ENCODE measurements at regions not wholly inside any gene's neighbourhood (a gene's known extent, or its start where the extent isn't known, plus 50 kb on each side); places are given as distances from the start of the nearest gene placed in this dataset.

- H3K9me3 ChIP-seq = no peaks in the 10 kb centered on the region
- 76 to 91% (median 81%) methylated on average over 5 of the region's 5 CpGs for WGBS, 5 donors
- H3K27me3 ChIP-seq (replicated peaks in 1 of 7) = no peaks in the 10 kb centered on the region
- intact Hi-C loops (cut with DNase I; ENCODE audit: low total_unique reads) = no loop called here
- H3K4me1 ChIP-seq = peaks cover 5 to 23% (median 14%) of the 10 kb centered on the region in 6 donors
- TF ChIP-seq, protein P1, sequence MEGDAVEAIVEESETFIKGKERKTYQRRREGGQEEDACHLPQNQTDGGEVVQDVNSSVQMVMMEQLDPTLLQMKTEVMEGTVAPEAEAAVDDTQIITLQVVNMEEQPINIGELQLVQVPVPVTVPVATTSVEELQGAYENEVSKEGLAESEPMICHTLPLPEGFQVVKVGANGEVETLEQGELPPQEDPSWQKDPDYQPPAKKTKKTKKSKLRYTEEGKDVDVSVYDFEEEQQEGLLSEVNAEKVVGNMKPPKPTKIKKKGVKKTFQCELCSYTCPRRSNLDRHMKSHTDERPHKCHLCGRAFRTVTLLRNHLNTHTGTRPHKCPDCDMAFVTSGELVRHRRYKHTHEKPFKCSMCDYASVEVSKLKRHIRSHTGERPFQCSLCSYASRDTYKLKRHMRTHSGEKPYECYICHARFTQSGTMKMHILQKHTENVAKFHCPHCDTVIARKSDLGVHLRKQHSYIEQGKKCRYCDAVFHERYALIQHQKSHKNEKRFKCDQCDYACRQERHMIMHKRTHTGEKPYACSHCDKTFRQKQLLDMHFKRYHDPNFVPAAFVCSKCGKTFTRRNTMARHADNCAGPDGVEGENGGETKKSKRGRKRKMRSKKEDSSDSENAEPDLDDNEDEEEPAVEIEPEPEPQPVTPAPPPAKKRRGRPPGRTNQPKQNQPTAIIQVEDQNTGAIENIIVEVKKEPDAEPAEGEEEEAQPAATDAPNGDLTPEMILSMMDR (IDR thresholded peaks at IDR 0.05 in 8 of 11, conservative IDR thresholded peaks at IDR 0.05 in 3 of 11) = no peak
- TF ChIP-seq POLR2A (IDR thresholded peaks at IDR 0.05) = no peak
- TF ChIP-seq POLR2AphosphoS5 (IDR thresholded peaks at IDR 0.05) = no peak
- no peaks in the 10 kb centered on the region for H3K36me3 ChIP-seq
- no peak for DNase-seq
- H3K4me3 ChIP-seq = no peak overlapping the region
- no peak overlapping the region for H3K27ac ChIP-seq
Observed at GRCh38 chr12:67444542-67444941, 175.4 kb downstream of the CAND1 start.

- 82 to 98% (median 95%) methylated on average over 5 of the region's 5 CpGs for WGBS, 5 donors
- Histone ChIP-seq H3K4me3 (no peak overlapping the region), H3K27ac (no peak overlapping the region), H3K9me3 (no peaks in the 10 kb centered on the region), H3K4me1 (peaks cover 4 to 35% (median 11%) of the 10 kb centered on the region in 6 donors), H3K36me3 (no peaks in the 10 kb centered on the region), H3K27me3 (replicated peaks in 1 of 7) (no peaks in the 10 kb centered on the region)
- intact Hi-C loops (cut with DNase I; ENCODE audit: low total_unique reads) = no loop called here
- no peak for TF ChIP-seq POLR2AphosphoS5 (IDR thresholded peaks at IDR 0.05)
- no peak for TF ChIP-seq POLR2A (IDR thresholded peaks at IDR 0.05)
- no peak for DNase-seq
Observed at GRCh38 chr12:67446716-67447115, 177.6 kb downstream of the CAND1 start.

GRCh38 chr12:67447180-67447579, 178.0 kb downstream of the CAND1 start:
- DNase-seq = no peak
- peaks cover 0 to 35% (median 9%) of the 10 kb centered on the region in 6 donors for H3K4me1 ChIP-seq
- H3K27me3 ChIP-seq (replicated peaks in 1 of 7) = no peaks in the 10 kb centered on the region
- no peak overlapping the region for H3K4me3 ChIP-seq
- H3K27ac ChIP-seq = no peak overlapping the region
- intact Hi-C loops (cut with DNase I; ENCODE audit: low total_unique reads) = no loop called here
- no peaks in the 10 kb centered on the region for H3K36me3 ChIP-seq
- H3K9me3 ChIP-seq = no peaks in the 10 kb centered on the region
- TF ChIP-seq POLR2AphosphoS5 (IDR thresholded peaks at IDR 0.05) (no peak), POLR2A (IDR thresholded peaks at IDR 0.05) (no peak)
- TF ChIP-seq, protein P1 (IDR thresholded peaks at IDR 0.05 in 8 of 11, conservative IDR thresholded peaks at IDR 0.05 in 3 of 11) = no peak

DNA sequence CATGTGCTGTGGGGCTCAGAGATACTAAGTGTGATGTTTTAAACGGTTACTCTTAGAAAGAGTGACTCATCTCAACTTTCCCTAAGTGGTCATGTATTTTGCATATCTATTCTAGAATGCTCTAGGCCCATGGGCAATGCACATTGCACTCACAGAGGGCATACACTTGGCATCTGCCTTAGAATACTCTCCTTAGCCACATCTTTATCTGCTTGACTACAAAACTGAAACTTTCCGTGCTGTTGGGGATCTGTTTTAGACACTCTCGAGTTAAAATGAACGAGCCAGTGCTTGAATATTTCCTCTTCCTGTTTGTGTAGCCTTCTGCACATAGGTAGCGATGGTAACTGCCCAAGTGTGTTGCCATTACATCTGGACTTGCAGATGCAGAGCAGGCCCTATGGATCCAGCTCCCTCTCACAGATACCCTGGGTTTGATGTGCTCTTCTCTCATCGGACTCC, 180.5 kb downstream of the CAND1 start:
- intact Hi-C loops (cut with DNase I; ENCODE audit: low total_unique reads) = no loop called here
- H3K4me1 ChIP-seq = peaks cover 0 to 32% (median 6%) of the 10 kb centered on the region in 6 donors
- TF ChIP-seq POLR2AphosphoS5 (IDR thresholded peaks at IDR 0.05) (no peak), POLR2A (IDR thresholded peaks at IDR 0.05) (no peak)
- TF ChIP-seq, protein P1 (IDR thresholded peaks at IDR 0.05 in 8 of 11, conservative IDR thresholded peaks at IDR 0.05 in 3 of 11) = no peak

DNA sequence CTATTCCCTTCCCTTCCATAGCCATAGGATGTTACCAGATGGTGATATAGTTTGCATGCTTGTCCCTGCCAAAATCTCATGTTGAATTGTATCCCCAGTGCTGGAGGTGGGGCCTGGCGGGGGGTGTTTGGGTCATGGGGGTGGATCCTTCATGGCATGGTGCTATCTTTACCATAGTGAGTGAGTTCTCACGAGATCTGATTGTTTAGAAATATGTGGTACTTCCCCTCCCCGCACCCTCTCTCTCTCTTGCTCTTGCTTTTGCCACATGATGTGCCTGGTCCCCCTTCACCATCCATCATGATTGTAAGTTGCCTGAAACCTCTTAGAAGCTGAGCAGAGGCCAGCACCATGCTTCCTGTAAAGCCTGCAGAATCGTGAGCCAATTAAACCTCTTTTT, 181.3 kb downstream of the CAND1 start:
- intact Hi-C loops (cut with DNase I; ENCODE audit: low total_unique reads) = no loop called here
- H3K27me3 ChIP-seq (replicated peaks in 1 of 7) = no peaks in the 10 kb centered on the region

More for the DNA sequence above, 180.5 kb downstream of the CAND1 start:
- Histone ChIP-seq H3K27me3 (replicated peaks in 1 of 7) (no peaks in the 10 kb centered on the region), H3K27ac (peak overlapping the region in 5 of 8 donors; percentile 20 to 64 (median 34)), H3K36me3 (no peaks in the 10 kb centered on the region), H3K4me3 (no peak overlapping the region), H3K9me3 (no peaks in the 10 kb centered on the region)
- WGBS, 5 donors = 33 to 47% (median 46%) methylated on average over 6 of the region's 6 CpGs
- DNase-seq = no peak

More for the DNA sequence above, 181.3 kb downstream of the CAND1 start:
- no peak for TF ChIP-seq POLR2AphosphoS5 (IDR thresholded peaks at IDR 0.05)
- no peak for TF ChIP-seq POLR2A (IDR thresholded peaks at IDR 0.05)
- TF ChIP-seq, protein P1 (IDR thresholded peaks at IDR 0.05 in 8 of 11, conservative IDR thresholded peaks at IDR 0.05 in 3 of 11) = no peak
- Histone ChIP-seq H3K27ac (peak overlapping the region in 1 of 8 donors; percentile 64), H3K4me3 (no peak overlapping the region), H3K9me3 (no peaks in the 10 kb centered on the region), H3K4me1 (peaks cover 0 to 32% (median 6%) of the 10 kb centered on the region in 6 donors), H3K36me3 (no peaks in the 10 kb centered on the region)
- DNase-seq = no peak
- 72 to 85% (median 76%) methylated on average over 4 of the region's 4 CpGs for WGBS, 5 donors

Data from spleen (tissue), 11 donors.